GM19463 (cell line): ENCODE measurements at regions not wholly inside any gene's neighbourhood (a gene's known extent, or its start where the extent isn't known, plus 50 kb on each side); places are given as distances from the start of the nearest gene placed in this dataset.

ENCODE experiments used
- ATAC-seq: cut with Tn5 transposase; IDR thresholded peaks from one replicate; pipeline ENCODE4 v1.9.1; 2021; ENCODE audit warnings: mild to moderate bottlenecking, moderate library complexity; ENCODE audit not compliant: unreplicated experiment

- ATAC-seq: no peak
Observed at GRCh38 chr10:90975096-90975495, 54.2 kb upstream of the ANKRD1 start.

- peak; percentile 81 for ATAC-seq
Observed at GRCh38 chr10:90977162-90977854, 56.4 kb upstream of the ANKRD1 start.

- ATAC-seq: peak; percentile 24
Observed at GRCh38 chr10:90977855-90978486, 57.1 kb upstream of the ANKRD1 start.

- no peak for ATAC-seq
Observed at GRCh38 chr10:90982406-90983008, 61.6 kb upstream of the ANKRD1 start.

GRCh38 chr10:90983914-90984549, 63.1 kb upstream of the ANKRD1 start:
- ATAC-seq: no peak

- ATAC-seq: no peak
Observed at GRCh38 chr10:90984898-90985297, 64.0 kb upstream of the ANKRD1 start.

GRCh38 chr10:90985321-90985933, 64.5 kb upstream of the ANKRD1 start:
- ATAC-seq: no peak

GRCh38 chr10:90986136-90986760, 65.4 kb upstream of the ANKRD1 start:
- ATAC-seq: no peak

GRCh38 chr10:90986870-90987269, 66.0 kb upstream of the ANKRD1 start:
- no peak for ATAC-seq

- ATAC-seq: no peak
Observed at GRCh38 chr10:90987383-90987782, 66.5 kb upstream of the ANKRD1 start.

- ATAC-seq: no peak
Observed at GRCh38 chr10:90988024-90988423, 67.1 kb upstream of the ANKRD1 start.

- ATAC-seq: no peak
Observed at GRCh38 chr10:90988802-90989201, 67.9 kb upstream of the ANKRD1 start.

GRCh38 chr10:90989378-90989777, 68.5 kb upstream of the ANKRD1 start:
- no peak for ATAC-seq

GRCh38 chr10:90992462-90992861, 71.6 kb upstream of the ANKRD1 start:
- no peak for ATAC-seq

GRCh38 chr10:90993340-90993739, 72.5 kb upstream of the ANKRD1 start:
- ATAC-seq: no peak

- no peak for ATAC-seq
Observed at GRCh38 chr10:90997670-90998069, 76.8 kb upstream of the ANKRD1 start.

GRCh38 chr10:90998733-90999511, 78.0 kb upstream of the ANKRD1 start:
- ATAC-seq: no peak

GRCh38 chr10:90999512-91000172, 78.8 kb upstream of the ANKRD1 start:
- peak; percentile 61 for ATAC-seq

GRCh38 chr10:91000470-91000869, 79.6 kb upstream of the ANKRD1 start:
- ATAC-seq: no peak

- no peak for ATAC-seq
Observed at GRCh38 chr10:91000985-91001384, 80.1 kb upstream of the ANKRD1 start.
